ENCODE measurements at regions not wholly inside any gene's neighbourhood (a gene's known extent, or its start where the extent isn't known, plus 50 kb on each side); places are given as distances from the start of the nearest gene placed in this dataset.
"Not testable (repeated sequence)": the region's sequence is repeated elsewhere in the genome, so short reads cannot be mapped to it uniquely, and the experiment has no call there.

GRCh38 chr1:145189543-145190030, 52.4 kb downstream of the PPIAL4D start:
- TF ChIP-seq POLR2A (IDR thresholded peaks at IDR 0.05): not testable (repeated sequence)
- TF ChIP-seq, protein P1, sequence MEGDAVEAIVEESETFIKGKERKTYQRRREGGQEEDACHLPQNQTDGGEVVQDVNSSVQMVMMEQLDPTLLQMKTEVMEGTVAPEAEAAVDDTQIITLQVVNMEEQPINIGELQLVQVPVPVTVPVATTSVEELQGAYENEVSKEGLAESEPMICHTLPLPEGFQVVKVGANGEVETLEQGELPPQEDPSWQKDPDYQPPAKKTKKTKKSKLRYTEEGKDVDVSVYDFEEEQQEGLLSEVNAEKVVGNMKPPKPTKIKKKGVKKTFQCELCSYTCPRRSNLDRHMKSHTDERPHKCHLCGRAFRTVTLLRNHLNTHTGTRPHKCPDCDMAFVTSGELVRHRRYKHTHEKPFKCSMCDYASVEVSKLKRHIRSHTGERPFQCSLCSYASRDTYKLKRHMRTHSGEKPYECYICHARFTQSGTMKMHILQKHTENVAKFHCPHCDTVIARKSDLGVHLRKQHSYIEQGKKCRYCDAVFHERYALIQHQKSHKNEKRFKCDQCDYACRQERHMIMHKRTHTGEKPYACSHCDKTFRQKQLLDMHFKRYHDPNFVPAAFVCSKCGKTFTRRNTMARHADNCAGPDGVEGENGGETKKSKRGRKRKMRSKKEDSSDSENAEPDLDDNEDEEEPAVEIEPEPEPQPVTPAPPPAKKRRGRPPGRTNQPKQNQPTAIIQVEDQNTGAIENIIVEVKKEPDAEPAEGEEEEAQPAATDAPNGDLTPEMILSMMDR (IDR thresholded peaks at IDR 0.05): not testable (repeated sequence)
